ENCODE measurements at regions not wholly inside any gene's neighbourhood (a gene's known extent, or its start where the extent isn't known, plus 50 kb on each side); places are given as distances from the start of the nearest gene placed in this dataset.

- no peak overlapping the region for H3K4me3 Mint-ChIP-seq
- no peaks in the 10 kb centered on the region for H3K27me3 Mint-ChIP-seq
- H3K27ac Mint-ChIP-seq = no peak overlapping the region
- H3K36me3 Mint-ChIP-seq (ENCODE audit: low read depth) = no peaks in the 10 kb centered on the region
- H3K9me3 Mint-ChIP-seq = peaks cover 3% of the 10 kb centered on the region
- ChIA-PET POLR2A (no interaction called here), CTCF (interaction anchor here (0.5 to 0.8 kb wide), 2 partner anchors 13 to 355 kb away, joined by 3 read pairs; no protein-coding TSS in a partner anchor)
- no peaks in the 10 kb centered on the region for H3K4me1 Mint-ChIP-seq (ENCODE audit: low read depth)
- no peak for DNase-seq
- no peak for ATAC-seq
- TF ChIP-seq CTCF (IDR thresholded peaks at IDR 0.05) = no peak
- intact Hi-C loops (cut with micrococcal nuclease) = no loop called here
These were observed 502.1 kb upstream of the IL12A start for GRCh38 chr3:159486580-159486979.

- H3K4me3 Mint-ChIP-seq = no peak overlapping the region
- H3K36me3 Mint-ChIP-seq (ENCODE audit: low read depth) = no peaks in the 10 kb centered on the region
- DNase-seq = no peak
These were observed 501.3 kb upstream of the IL12A start for GRCh38 chr3:159487304-159487703.

GRCh38 chr3:159488602-159489001, 500.0 kb upstream of the IL12A start:
- intact Hi-C loops (cut with micrococcal nuclease) = no loop called here
- POLR2A ChIA-PET = no interaction called here
- no peaks in the 10 kb centered on the region for H3K4me1 Mint-ChIP-seq (ENCODE audit: low read depth)

More at GRCh38 chr3:159487304-159487703, 501.3 kb upstream of the IL12A start:
- intact Hi-C loops (cut with micrococcal nuclease) = no loop called here
- CTCF ChIA-PET = interaction anchor here (0.5 to 0.8 kb wide), 2 partner anchors 13 to 355 kb away, joined by 3 read pairs; no protein-coding TSS in a partner anchor
- Mint-ChIP-seq H3K27ac (no peak overlapping the region), H3K4me1 (ENCODE audit: low read depth) (no peaks in the 10 kb centered on the region), H3K9me3 (peaks cover 3% of the 10 kb centered on the region), H3K27me3 (no peaks in the 10 kb centered on the region)
- no peak for TF ChIP-seq CTCF (IDR thresholded peaks at IDR 0.05)
- no peak for ATAC-seq
- POLR2A ChIA-PET = no interaction called here

GRCh38 chr3:159497361-159497760, 491.3 kb upstream of the IL12A start:
- no peak for TF ChIP-seq CTCF (IDR thresholded peaks at IDR 0.05)
- DNase-seq (no peak), ATAC-seq (no peak)
- no peaks in the 10 kb centered on the region for H3K27me3 Mint-ChIP-seq
- H3K4me1 Mint-ChIP-seq (ENCODE audit: low read depth) = no peaks in the 10 kb centered on the region
- no peak overlapping the region for H3K27ac Mint-ChIP-seq
- H3K9me3 Mint-ChIP-seq = peaks cover 3% of the 10 kb centered on the region
- H3K4me3 Mint-ChIP-seq = no peak overlapping the region
- CTCF ChIA-PET = no interaction called here
- H3K36me3 Mint-ChIP-seq (ENCODE audit: low read depth) = no peaks in the 10 kb centered on the region
- intact Hi-C loops (cut with micrococcal nuclease) = no loop called here
- POLR2A ChIA-PET = no interaction called here

More at GRCh38 chr3:159488602-159489001, 500.0 kb upstream of the IL12A start:
- Mint-ChIP-seq H3K27ac (no peak overlapping the region), H3K4me3 (no peak overlapping the region), H3K9me3 (peaks cover 3% of the 10 kb centered on the region), H3K27me3 (no peaks in the 10 kb centered on the region), H3K36me3 (ENCODE audit: low read depth) (no peaks in the 10 kb centered on the region)
- DNase-seq (no peak), ATAC-seq (no peak)
- CTCF ChIA-PET = no interaction called here
- no peak for TF ChIP-seq CTCF (IDR thresholded peaks at IDR 0.05)

- Mint-ChIP-seq H3K4me3 (no peak overlapping the region), H3K4me1 (ENCODE audit: low read depth) (no peaks in the 10 kb centered on the region), H3K27me3 (no peaks in the 10 kb centered on the region), H3K9me3 (peaks cover 9% of the 10 kb centered on the region), H3K36me3 (ENCODE audit: low read depth) (no peaks in the 10 kb centered on the region), H3K27ac (no peak overlapping the region)
- ChIA-PET CTCF (no interaction called here), POLR2A (no interaction called here)
- no peak for TF ChIP-seq CTCF (IDR thresholded peaks at IDR 0.05)
- DNase-seq = no peak
- no peak for ATAC-seq
- intact Hi-C loops (cut with micrococcal nuclease) = no loop called here
These were observed 489.4 kb upstream of the IL12A start for GRCh38 chr3:159499031-159499793.
